Fibroblast of lung (primary cell): ENCODE measurements at regions not wholly inside any gene's neighbourhood (a gene's known extent, or its start where the extent isn't known, plus 50 kb on each side); places are given as distances from the start of the nearest gene placed in this dataset.

Source experiments
- EZH2 ChIP-seq: IDR thresholded peaks from 2 replicates; pipeline ENCODE4 v1.5.1; 2012; ENCODE audit warnings: low read length, control low read depth, mild to moderate bottlenecking; ENCODE audit errors: missing control alignments
- TF ChIP-seq, protein P1 (sequence below), 2 donors: IDR thresholded peaks in 1 of 2; conservative IDR thresholded peaks in 1 of 2; 1 replicate in 1 of 2; 2 replicates in 1 of 2; pipeline ENCODE4 v1.5.1; 2011 to 2012; ENCODE audit warnings: low read length in 2 of 2, control low read depth in 1 of 2, inconsistent platforms in 1 of 2, low read depth in 1 of 2, mild to moderate bottlenecking in 1 of 2

DNA sequence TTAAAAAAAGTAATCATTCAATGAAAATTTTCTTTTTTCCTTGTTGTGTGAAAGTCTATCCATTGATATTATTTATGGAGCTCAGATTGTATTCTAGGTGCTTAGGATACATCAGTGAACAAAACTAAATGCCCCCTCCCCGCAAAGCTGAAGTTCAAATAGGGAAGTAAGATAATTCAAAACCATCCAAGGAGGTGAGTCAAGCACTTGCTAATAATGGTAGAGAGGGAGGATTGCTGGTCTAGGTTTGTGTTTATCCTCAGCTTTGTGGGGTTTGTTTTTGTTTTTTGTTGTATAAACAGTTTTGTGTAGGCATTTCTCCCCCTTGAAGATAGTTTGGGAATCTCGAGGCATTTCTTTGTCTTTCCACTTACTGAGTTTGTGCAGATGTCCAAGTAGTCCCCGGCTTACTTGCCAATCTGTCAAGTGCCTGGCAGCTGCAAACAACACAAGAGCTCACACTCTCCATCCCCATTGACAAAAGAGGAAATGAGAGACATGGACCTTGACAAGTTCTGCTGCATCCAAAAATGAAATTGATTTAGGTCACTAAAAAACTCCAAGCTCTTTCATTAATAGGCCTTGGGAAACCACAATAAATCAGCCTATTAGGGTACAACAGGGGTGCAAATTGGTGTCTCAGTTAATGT lies 575.8 kb upstream of the TBL1XR1 start:
- TF ChIP-seq, protein P1, sequence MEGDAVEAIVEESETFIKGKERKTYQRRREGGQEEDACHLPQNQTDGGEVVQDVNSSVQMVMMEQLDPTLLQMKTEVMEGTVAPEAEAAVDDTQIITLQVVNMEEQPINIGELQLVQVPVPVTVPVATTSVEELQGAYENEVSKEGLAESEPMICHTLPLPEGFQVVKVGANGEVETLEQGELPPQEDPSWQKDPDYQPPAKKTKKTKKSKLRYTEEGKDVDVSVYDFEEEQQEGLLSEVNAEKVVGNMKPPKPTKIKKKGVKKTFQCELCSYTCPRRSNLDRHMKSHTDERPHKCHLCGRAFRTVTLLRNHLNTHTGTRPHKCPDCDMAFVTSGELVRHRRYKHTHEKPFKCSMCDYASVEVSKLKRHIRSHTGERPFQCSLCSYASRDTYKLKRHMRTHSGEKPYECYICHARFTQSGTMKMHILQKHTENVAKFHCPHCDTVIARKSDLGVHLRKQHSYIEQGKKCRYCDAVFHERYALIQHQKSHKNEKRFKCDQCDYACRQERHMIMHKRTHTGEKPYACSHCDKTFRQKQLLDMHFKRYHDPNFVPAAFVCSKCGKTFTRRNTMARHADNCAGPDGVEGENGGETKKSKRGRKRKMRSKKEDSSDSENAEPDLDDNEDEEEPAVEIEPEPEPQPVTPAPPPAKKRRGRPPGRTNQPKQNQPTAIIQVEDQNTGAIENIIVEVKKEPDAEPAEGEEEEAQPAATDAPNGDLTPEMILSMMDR (conservative IDR thresholded peaks at IDR 0.05 in 1 of 2, IDR thresholded peaks at IDR 0.05 in 1 of 2; ENCODE audit: low read depth in 1 of 2, low read length in 2 of 2), result no peak
- no peak for TF ChIP-seq EZH2
